ENCODE measurements at regions not wholly inside any gene's neighbourhood (a gene's known extent, or its start where the extent isn't known, plus 50 kb on each side); places are given as distances from the start of the nearest gene placed in this dataset.
"Not testable (repeated sequence)": the region's sequence is repeated elsewhere in the genome, so short reads cannot be mapped to it uniquely, and the experiment has no call there.

GRCh38 chr2:131830946-131831310 is 303.2 kb downstream of the CCDC74A start:
- not testable (repeated sequence) for TF ChIP-seq CTCF (conservative IDR thresholded peaks at IDR 0.05); ZFX (IDR thresholded peaks at IDR 0.05)

Measured in C4-2B (cell line).